Smooth muscle cell (in vitro differentiated cells): ENCODE measurements at regions not wholly inside any gene's neighbourhood (a gene's known extent, or its start where the extent isn't known, plus 50 kb on each side); places are given as distances from the start of the nearest gene placed in this dataset.

Experiments used
- DNase-seq: peaks from one replicate; lab custom pipeline; 2025; ENCODE audit not compliant: unreplicated experiment; lab: John Stamatoyannopoulos, UW
- H2AFZ ChIP-seq: fragments of 200-600 bp; sonication (generic); 2 replicates; pipeline ENCODE4 v1.6.0; 2016; ENCODE audit warnings: antibody characterized with exemption, low read depth, mild to moderate bottlenecking
- H3F3A ChIP-seq: fragments of 200-600 bp; sonication (generic); 2 replicates; pipeline ENCODE4 v1.6.0; 2017; ENCODE audit warnings: antibody characterized with exemption, low read depth
- H3K27ac ChIP-seq: fragments of 200-600 bp; sonication (generic); 2 replicates; pipeline ENCODE4 v1.5.1; 2016; ENCODE audit warnings: low read depth, mild to moderate bottlenecking
- H3K27me3 ChIP-seq: fragments of 200-600 bp; sonication (generic); 2 replicates; pipeline ENCODE4 v1.6.1; 2016; ENCODE audit warnings: low read depth, mild to moderate bottlenecking
- H3K36me3 ChIP-seq: fragments of 200-600 bp; sonication (generic); 2 replicates; pipeline ENCODE4 v1.5.1; 2016; ENCODE audit warnings: low read depth
- H3K4me1 ChIP-seq: fragments of 200-600 bp; sonication (generic); 2 replicates; pipeline ENCODE4 v1.5.1; 2016; ENCODE audit warnings: low read depth
- H3K4me2 ChIP-seq: fragments of 200-600 bp; sonication (generic); 2 replicates; pipeline ENCODE4 v1.6.0; 2016; ENCODE audit warnings: mild to moderate bottlenecking
- H3K4me3 ChIP-seq: fragments of 200-600 bp; sonication (generic); 2 replicates; pipeline ENCODE4 v1.5.1; 2016; ENCODE audit warnings: mild to moderate bottlenecking
- H3K79me2 ChIP-seq: fragments of 200-600 bp; sonication (generic); 2 replicates; pipeline ENCODE4 v1.6.0; 2016; ENCODE audit warnings: low read depth, mild to moderate bottlenecking
- H3K9ac ChIP-seq: fragments of 200-600 bp; sonication (generic); 2 replicates; pipeline ENCODE4 v1.6.0; 2016; ENCODE audit warnings: low read depth
- H3K9me3 ChIP-seq: fragments of 200-600 bp; sonication (generic); replicated peaks from 2 replicates; pipeline ENCODE4 v1.5.1; 2016; ENCODE audit warnings: low read depth
- H4K20me1 ChIP-seq: fragments of 200-600 bp; sonication (generic); 2 replicates; pipeline ENCODE4 v1.6.0; 2016; ENCODE audit warnings: low read depth
- CTCF ChIP-seq: fragments of 200-600 bp; sonication (generic); IDR thresholded peaks from 2 replicates; pipeline ENCODE4 v1.5.1; 2017; ENCODE audit warnings: borderline replicate concordance, mild to moderate bottlenecking, antibody characterized with exemption; ENCODE audit not compliant: insufficient read depth, poor library complexity, severe bottlenecking
- WGBS: methylation state at CpG from one replicate; pipeline ENCODE4 v1.1.7; 2016; ENCODE audit warnings: low lambda C conversion rate; 5-methylcytosine and 5-hydroxymethylcytosine counted together

DNA sequence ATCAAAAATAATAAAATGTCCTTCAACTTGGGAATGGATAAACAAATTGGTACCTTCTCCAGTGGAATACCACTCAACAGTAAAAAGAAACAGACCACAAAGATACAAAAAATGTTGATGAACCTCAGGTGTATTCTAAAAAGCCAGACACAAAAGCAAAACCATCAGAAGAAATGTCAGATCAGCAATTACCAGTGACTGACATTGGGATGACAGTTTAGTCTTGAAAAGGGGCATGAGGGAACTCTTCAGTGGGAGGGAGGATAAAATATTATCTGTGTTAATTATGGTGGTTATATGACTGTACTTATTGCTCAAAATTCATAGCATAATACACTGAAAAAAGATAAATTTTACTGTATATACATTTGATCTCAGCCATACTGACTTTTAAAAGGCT is 473.0 kb downstream of the TMX3 start:
- H3K27me3 ChIP-seq = no peaks in the 10 kb centered on the region
- no peak overlapping the region for H2AFZ ChIP-seq
- H3K9ac ChIP-seq = no peak overlapping the region
- H3K4me1 ChIP-seq = no peaks in the 10 kb centered on the region
- DNase-seq = no peak
- H3K9me3 ChIP-seq = no peaks in the 10 kb centered on the region
- H3K36me3 ChIP-seq = no peaks in the 10 kb centered on the region
- H4K20me1 ChIP-seq = no peaks in the 10 kb centered on the region
- no peaks in the 10 kb centered on the region for H3F3A ChIP-seq
- TF ChIP-seq CTCF = no peak
- no peaks in the 10 kb centered on the region for H3K79me2 ChIP-seq
- no peak overlapping the region for H3K4me3 ChIP-seq
- no peak overlapping the region for H3K27ac ChIP-seq
- no peak overlapping the region for H3K4me2 ChIP-seq

DNA sequence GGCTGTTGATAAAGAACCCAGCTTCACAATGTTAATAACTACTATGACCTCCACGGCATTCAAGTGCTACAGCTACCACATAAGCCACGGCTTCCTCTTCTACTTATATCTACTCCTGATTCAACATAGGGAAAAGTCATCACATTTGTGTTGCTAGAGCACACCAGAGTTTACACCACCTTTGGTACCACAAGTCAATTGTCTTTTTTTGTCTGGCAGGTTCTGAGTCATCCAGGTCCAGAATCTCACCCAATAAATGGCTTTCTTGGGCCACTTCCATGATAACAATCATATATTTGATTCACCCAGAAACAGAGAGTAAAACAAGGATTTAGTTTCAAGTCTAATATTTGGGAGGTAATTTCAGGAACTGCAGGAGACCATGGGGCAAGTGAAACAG is 480.2 kb downstream of the TMX3 start:
- Histone ChIP-seq H3K27me3 (no peaks in the 10 kb centered on the region), H2AFZ (no peak overlapping the region), H3K36me3 (no peaks in the 10 kb centered on the region), H3K27ac (no peak overlapping the region), H3K9me3 (no peaks in the 10 kb centered on the region), H3K79me2 (no peaks in the 10 kb centered on the region), H3F3A (no peaks in the 10 kb centered on the region), H4K20me1 (no peaks in the 10 kb centered on the region), H3K4me2 (no peak overlapping the region), H3K9ac (no peak overlapping the region), H3K4me3 (no peak overlapping the region), H3K4me1 (no peaks in the 10 kb centered on the region)
- WGBS = 50% methylated on average over 2 of the region's 2 CpGs
- DNase-seq = no peak
- TF ChIP-seq CTCF = no peak

- Histone ChIP-seq H3F3A (no peaks in the 10 kb centered on the region), H3K79me2 (no peaks in the 10 kb centered on the region), H2AFZ (no peak overlapping the region), H3K4me2 (no peak overlapping the region), H3K9me3 (no peaks in the 10 kb centered on the region), H3K27ac (no peak overlapping the region), H3K36me3 (no peaks in the 10 kb centered on the region), H4K20me1 (no peaks in the 10 kb centered on the region), H3K27me3 (no peaks in the 10 kb centered on the region), H3K9ac (no peak overlapping the region), H3K4me1 (no peaks in the 10 kb centered on the region), H3K4me3 (no peak overlapping the region)
- WGBS = 79% methylated on average over 1 of the region's 1 CpG
- TF ChIP-seq CTCF = no peak
- no peak for DNase-seq
These were observed 480.8 kb downstream of the TMX3 start for GRCh38 chr18:68234131-68234530.

DNA sequence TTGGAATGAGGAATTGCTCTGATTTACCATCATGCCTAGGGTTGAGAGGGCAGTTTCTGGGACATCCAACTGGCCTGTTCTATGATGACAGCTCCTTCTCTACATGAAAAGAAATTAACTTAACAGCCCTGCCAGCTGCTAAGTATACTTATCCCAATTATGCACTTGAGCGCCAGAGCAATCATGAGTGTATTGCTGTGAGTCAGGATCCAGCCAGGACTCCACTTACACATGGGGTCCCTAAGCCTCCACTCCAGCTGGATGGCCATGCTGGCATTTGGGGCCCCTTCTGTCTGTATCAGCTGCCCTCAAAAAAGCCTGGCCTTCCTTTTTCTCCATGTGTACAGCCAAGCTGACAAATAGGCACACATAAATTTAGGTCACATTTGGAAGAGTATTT is 481.9 kb downstream of the TMX3 start:
- Histone ChIP-seq H3K9ac (no peak overlapping the region), H3F3A (no peaks in the 10 kb centered on the region), H4K20me1 (no peaks in the 10 kb centered on the region), H3K4me2 (no peak overlapping the region), H3K9me3 (no peaks in the 10 kb centered on the region), H3K36me3 (no peaks in the 10 kb centered on the region), H3K27me3 (no peaks in the 10 kb centered on the region), H3K4me1 (no peaks in the 10 kb centered on the region), H3K79me2 (no peaks in the 10 kb centered on the region), H2AFZ (no peak overlapping the region), H3K4me3 (no peak overlapping the region), H3K27ac (no peak overlapping the region)
- TF ChIP-seq CTCF = no peak
- WGBS = 80% methylated on average over 1 of the region's 1 CpG
- DNase-seq = no peak
